ENCODE measurements at regions not wholly inside any gene's neighbourhood (a gene's known extent, or its start where the extent isn't known, plus 50 kb on each side); places are given as distances from the start of the nearest gene placed in this dataset.

DNA sequence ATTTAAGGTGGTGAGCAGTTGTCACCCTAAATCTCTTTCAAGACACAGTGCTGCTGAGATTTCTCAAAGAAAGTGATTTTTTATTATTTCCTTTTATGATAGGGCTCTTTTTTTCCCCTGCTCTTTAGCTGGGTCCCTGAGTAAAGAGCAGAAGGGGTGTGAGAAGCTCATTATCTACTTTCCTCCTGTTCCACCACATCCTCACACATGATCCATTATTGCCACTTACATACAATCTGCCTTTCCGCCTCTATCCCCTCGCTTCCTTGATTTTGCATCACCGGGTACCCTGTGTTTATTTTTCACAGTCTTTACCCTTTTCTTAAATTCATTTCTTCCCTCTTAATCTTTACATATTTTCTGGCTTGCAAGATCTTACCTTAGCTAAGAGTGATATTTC is 93.9 kb upstream of the CCDC85A start:
- TF ChIP-seq ZFX (IDR thresholded peaks at IDR 0.05; ENCODE audit: borderline replicate concordance) (no peak), CTCF (IDR thresholded peaks at IDR 0.05) (no peak)

GRCh38 chr2:56099963-56100362 is 83.8 kb upstream of the CCDC85A start:
- no peak overlapping the region for H3K27ac ChIP-seq
- TF ChIP-seq CTCF (IDR thresholded peaks at IDR 0.05), result no peak
- TF ChIP-seq ZFX (IDR thresholded peaks at IDR 0.05; ENCODE audit: borderline replicate concordance), result no peak

More for the DNA sequence above, 93.9 kb upstream of the CCDC85A start:
- H3K27ac ChIP-seq, result no peak overlapping the region

DNA sequence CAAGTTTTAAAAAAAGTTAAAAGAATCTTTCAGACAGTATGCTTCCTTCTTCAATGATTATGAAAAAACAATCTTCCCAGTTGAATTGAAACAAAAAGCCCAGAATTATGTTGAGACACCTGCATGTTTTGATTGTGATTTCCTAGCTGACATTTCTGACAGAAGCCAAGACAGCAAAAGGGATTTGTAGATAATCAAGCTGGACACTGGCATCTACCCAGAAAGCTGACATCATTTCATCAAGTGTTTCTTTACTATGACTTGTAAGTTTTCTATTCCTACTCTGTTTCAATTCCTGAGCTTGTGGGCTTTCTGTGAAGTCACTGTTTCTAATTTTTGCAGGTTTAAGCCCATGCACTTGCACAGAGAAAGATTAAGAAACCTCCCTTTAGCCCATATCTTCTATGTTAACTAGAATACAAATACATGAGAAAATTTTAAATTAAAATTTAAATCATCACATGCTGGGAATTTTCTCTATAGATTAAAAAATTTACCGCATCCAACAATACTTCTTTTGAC is 82.9 kb upstream of the CCDC85A start:
- no peak overlapping the region for H3K27ac ChIP-seq
- TF ChIP-seq CTCF (IDR thresholded peaks at IDR 0.05), result no peak
- TF ChIP-seq ZFX (IDR thresholded peaks at IDR 0.05; ENCODE audit: borderline replicate concordance), result no peak

DNA sequence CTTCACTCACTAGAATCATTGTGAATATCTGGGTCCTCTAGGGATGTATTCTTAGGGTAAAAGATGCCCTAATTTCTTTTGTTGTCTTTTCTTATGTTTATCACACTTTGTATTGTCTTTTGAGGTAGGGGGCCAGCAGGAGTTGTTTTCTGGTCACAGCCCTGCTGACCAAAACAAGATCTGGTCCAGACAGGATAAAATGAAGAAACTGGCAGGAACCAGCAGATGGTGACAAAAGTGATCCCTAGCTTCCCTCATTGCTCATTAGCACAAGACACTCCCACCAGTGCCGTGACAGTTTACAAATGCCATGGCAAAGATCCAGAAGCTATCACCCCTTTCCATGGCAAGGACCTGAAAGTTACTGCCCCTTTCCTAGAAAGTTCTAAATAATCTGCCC is 81.7 kb upstream of the CCDC85A start:
- no peak overlapping the region for H3K27ac ChIP-seq
- TF ChIP-seq CTCF (IDR thresholded peaks at IDR 0.05) (no peak), ZFX (IDR thresholded peaks at IDR 0.05; ENCODE audit: borderline replicate concordance) (no peak)

GRCh38 chr2:56102866-56103265 is 80.9 kb upstream of the CCDC85A start:
- H3K27ac ChIP-seq, result no peak overlapping the region
- no peak for TF ChIP-seq ZFX (IDR thresholded peaks at IDR 0.05; ENCODE audit: borderline replicate concordance)

- no peak for TF ChIP-seq ZFX (IDR thresholded peaks at IDR 0.05; ENCODE audit: borderline replicate concordance)
- TF ChIP-seq CTCF (IDR thresholded peaks at IDR 0.05), result no peak
- H3K27ac ChIP-seq, result no peak overlapping the region
These were observed 78.8 kb upstream of the CCDC85A start for GRCh38 chr2:56104962-56105361.

GRCh38 chr2:56107502-56108220 is 76.1 kb upstream of the CCDC85A start:
- TF ChIP-seq ZFX (IDR thresholded peaks at IDR 0.05; ENCODE audit: borderline replicate concordance) (no peak), CTCF (IDR thresholded peaks at IDR 0.05) (no peak)
- no peak overlapping the region for H3K27ac ChIP-seq
